Heart right ventricle (tissue), 16 donors: ENCODE measurements at regions not wholly inside any gene's neighbourhood (a gene's known extent, or its start where the extent isn't known, plus 50 kb on each side); places are given as distances from the start of the nearest gene placed in this dataset.
A peak's percentile ranks its signal among the peaks of the same experiment; 100 is the strongest.

ENCODE experiments used
- ATAC-seq, 8 donors: fragments of 200-7000 bp; cut with Tn5 transposase; one replicate each; pipeline ENCODE4 v1.9.1; 2020; ENCODE audit warnings: mild to moderate bottlenecking in 8 of 8, moderate library complexity in 8 of 8, moderate number of reproducible peaks in 1 of 8
- DNase-seq, 2 donors: peaks; one replicate each; pipeline ENCODE4 v3.0.0-alpha.2; 2020
- H3K27ac ChIP-seq, 10 donors: fragments of 200-600 bp; sonication (generic) in 2 of 10; one replicate each; pipeline versions ENCODE4 v1.5.0 to v1.8.0; 2020 to 2022; ENCODE audit warnings: mild to moderate bottlenecking in 3 of 10
- H3K27me3 ChIP-seq, 7 donors: fragments of 200-600 bp; one replicate each; pipeline ENCODE4 v1.8.0; 2021 to 2022; ENCODE audit warnings: mild to moderate bottlenecking in 2 of 7
- H3K36me3 ChIP-seq, 9 donors: fragments of 200-600 bp; sonication (generic) in 1 of 9; one replicate each; pipeline versions ENCODE4 v1.5.0 to v1.8.0; 2020 to 2022; ENCODE audit warnings: mild to moderate bottlenecking in 2 of 9
- H3K4me1 ChIP-seq, 9 donors: fragments of 200-600 bp; sonication (generic) in 1 of 9; one replicate each; pipeline versions ENCODE4 v1.5.0 to v1.8.0; 2020 to 2022; ENCODE audit warnings: mild to moderate bottlenecking in 4 of 9
- H3K4me3 ChIP-seq, 10 donors: fragments of 200-600 bp; sonication (generic) in 2 of 10; one replicate each; pipeline versions ENCODE4 v1.5.0 to v1.8.0; 2020 to 2022; ENCODE audit warnings: mild to moderate bottlenecking in 7 of 10, moderate library complexity in 2 of 10
- H3K9me3 ChIP-seq, 11 donors: fragments of 200-600 bp in 10 of 11; sonication (generic) in 2 of 11; one replicate each; pipeline versions ENCODE4 v1.5.0 to v1.8.0; 2013 to 2022; ENCODE audit warnings: mild to moderate bottlenecking in 2 of 11, control low read depth in 1 of 11, moderate library complexity in 1 of 11
- WGBS, 2 donors: extraction: QIAGEN DNeasy Blood & Tissue Kit; methylation state at CpG; one replicate each; pipeline ENCODE4 v1.1.7; 2013; ENCODE audit warnings: inconsistent platforms in 1 of 2; 5-methylcytosine and 5-hydroxymethylcytosine counted together
- intact Hi-C, 10 donors: fragments of 100-400 bp; cut with DNase I; formaldehyde crosslinking; loops; one replicate each; pipeline versions ENCODE4 v1.11.1 to v1.14.2; 2022
- TF ChIP-seq, protein P1 (sequence below), 9 donors: fragments of 200-600 bp; sonication (generic) in 2 of 9; IDR thresholded peaks; one replicate each; pipeline versions ENCODE4 v1.5.0 to v1.8.0; 2021 to 2022; ENCODE audit warnings: antibody characterized with exemption in 9 of 9, mild to moderate bottlenecking in 5 of 9, moderate library complexity in 1 of 9
- donor health status: Arrhythmogenic right ventricular cardiomyopathy.
- donor health status: ischemic (EF 13 %, LVEDD 7.1; RV severe dilation, severe dysfunction).
- donor health status: healthy with polysubstance abuse.
- donor health status: DM: no; HTN: yes; CAD: no.
- donor health status: DM: no; HTN: no; CAD: no.
- donor health status: ischemic (EF 25% LVEDD 6.9; RV normal size, moderate dysfunction).
- donor health status: ischemic (EF 25% LVEDD 5.7; RV mildly dilated, moderate dysfunction).
- donor health status: healthy.
- donor health status: DM: yes; HTN: yes; CAD: no.
- donor health status: Ischemic cardiomyopathy.
- donor health status: ischemic (EF 35%, LVEDD 5.7; RV mildly dilated, moderate dysfunction).
- donor health status: nonischemic (EF 11% LVEDD 7.7; RV severe dilation, severe dysfunction).
- donor health status: DM: yes; HTN: yes; CAD: no.
- donor health status: PGD.
- donor health status: ischemic (EF 29% LVEDD 5.4; RV normal size, mild dysfunction).
- donor health status: nonischemic (EF 23%, LVEDD 6.1; RV moderate dilation, normal function).

GRCh38 chr18:29169599-29169998, 992.7 kb upstream of the CDH2 start:
- H3K27ac ChIP-seq, result no peak overlapping the region
- no peak for DNase-seq
- intact Hi-C loops, result no loop called here
- ATAC-seq, result no peak
- H3K27me3 ChIP-seq, result no peaks in the 10 kb centered on the region
- no peaks in the 10 kb centered on the region for H3K36me3 ChIP-seq
- peaks cover 0 to 6% (median 0%) of the 10 kb centered on the region in 9 donors for H3K4me1 ChIP-seq
- TF ChIP-seq, protein P1, sequence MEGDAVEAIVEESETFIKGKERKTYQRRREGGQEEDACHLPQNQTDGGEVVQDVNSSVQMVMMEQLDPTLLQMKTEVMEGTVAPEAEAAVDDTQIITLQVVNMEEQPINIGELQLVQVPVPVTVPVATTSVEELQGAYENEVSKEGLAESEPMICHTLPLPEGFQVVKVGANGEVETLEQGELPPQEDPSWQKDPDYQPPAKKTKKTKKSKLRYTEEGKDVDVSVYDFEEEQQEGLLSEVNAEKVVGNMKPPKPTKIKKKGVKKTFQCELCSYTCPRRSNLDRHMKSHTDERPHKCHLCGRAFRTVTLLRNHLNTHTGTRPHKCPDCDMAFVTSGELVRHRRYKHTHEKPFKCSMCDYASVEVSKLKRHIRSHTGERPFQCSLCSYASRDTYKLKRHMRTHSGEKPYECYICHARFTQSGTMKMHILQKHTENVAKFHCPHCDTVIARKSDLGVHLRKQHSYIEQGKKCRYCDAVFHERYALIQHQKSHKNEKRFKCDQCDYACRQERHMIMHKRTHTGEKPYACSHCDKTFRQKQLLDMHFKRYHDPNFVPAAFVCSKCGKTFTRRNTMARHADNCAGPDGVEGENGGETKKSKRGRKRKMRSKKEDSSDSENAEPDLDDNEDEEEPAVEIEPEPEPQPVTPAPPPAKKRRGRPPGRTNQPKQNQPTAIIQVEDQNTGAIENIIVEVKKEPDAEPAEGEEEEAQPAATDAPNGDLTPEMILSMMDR (IDR thresholded peaks at IDR 0.05), result no peak
- peaks cover 0 to 4% (median 0%) of the 10 kb centered on the region in 11 donors for H3K9me3 ChIP-seq
- no peak overlapping the region for H3K4me3 ChIP-seq

DNA sequence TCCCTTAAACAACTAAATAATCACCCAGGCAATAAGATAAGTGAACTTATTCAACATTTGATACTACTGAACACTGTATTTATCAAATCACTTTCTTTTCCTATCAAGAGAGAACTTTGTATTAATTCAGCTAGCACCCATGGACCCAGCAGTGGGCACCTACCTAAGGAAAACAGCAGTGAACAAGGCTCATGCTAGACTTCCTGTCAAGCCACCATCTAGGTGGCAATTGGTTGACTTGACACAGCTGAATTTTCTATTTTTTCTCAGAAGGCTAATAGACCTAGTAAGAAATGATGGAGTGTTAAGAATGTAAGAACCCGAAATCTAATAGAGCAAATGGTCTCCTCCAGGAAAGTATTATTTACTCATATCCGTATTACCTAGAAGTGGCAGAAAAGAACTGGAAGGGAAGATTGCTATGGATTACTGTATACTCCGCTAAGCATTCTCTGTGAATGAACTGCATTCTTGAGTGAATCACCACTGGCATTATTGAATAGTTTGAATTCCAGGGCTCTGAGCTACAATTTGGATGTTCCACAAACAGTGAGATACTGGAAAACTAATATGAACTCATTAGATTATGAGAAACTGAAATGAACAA, 988.2 kb upstream of the CDH2 start:
- ATAC-seq (peak in 5 of 8 donors; percentile 29 to 80 (median 74)), DNase-seq (no peak)
- peaks cover 0 to 4% (median 0%) of the 10 kb centered on the region in 11 donors for H3K9me3 ChIP-seq
- TF ChIP-seq, protein P1 (IDR thresholded peaks at IDR 0.05), result no peak
- peak overlapping the region in 5 of 10 donors; percentile 22 to 61 (median 35) for H3K27ac ChIP-seq
- 71 to 80% methylated on average over 3 of the region's 3 CpGs for WGBS, 2 donors
- no peaks in the 10 kb centered on the region for H3K36me3 ChIP-seq
- intact Hi-C loops, result no loop called here
- no peaks in the 10 kb centered on the region for H3K27me3 ChIP-seq
- H3K4me1 ChIP-seq, result peaks cover 0 to 6% (median 0%) of the 10 kb centered on the region in 9 donors
- no peak overlapping the region for H3K4me3 ChIP-seq

GRCh38 chr18:29164020-29164706, 987.2 kb upstream of the CDH2 start:
- Histone ChIP-seq H3K4me1 (peaks cover 0 to 6% (median 0%) of the 10 kb centered on the region in 9 donors), H3K27me3 (no peaks in the 10 kb centered on the region), H3K4me3 (no peak overlapping the region), H3K9me3 (peaks cover 0 to 4% (median 0%) of the 10 kb centered on the region in 11 donors), H3K36me3 (no peaks in the 10 kb centered on the region), H3K27ac (peak overlapping the region in 5 of 10 donors; percentile 32 to 61 (median 42))
- intact Hi-C loops, result no loop called here
- DNase-seq (no peak), ATAC-seq (peak in 7 of 8 donors; percentile 27 to 91 (median 82))
- WGBS, 2 donors, result 50 to 61% methylated on average over 1 of the region's 1 CpG
- TF ChIP-seq, protein P1 (IDR thresholded peaks at IDR 0.05), result no peak

DNA sequence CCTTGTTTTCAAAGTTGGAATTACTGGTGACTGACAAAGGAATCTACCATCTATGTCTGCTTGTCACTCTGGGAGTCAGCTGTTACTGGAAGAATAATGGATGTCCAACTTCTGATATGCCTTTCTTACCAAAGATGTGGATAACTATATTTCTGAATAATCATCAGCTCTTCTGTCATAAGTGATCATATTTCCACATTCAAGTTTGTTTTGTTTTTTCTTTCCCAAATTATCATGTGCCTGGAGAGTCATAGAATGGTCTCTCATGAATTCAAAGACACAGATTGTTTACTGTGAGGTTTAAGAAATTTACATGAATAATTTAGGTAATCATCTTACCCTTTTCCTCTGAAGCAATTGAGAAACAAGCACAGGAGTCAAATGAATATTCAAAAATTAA, 986.7 kb upstream of the CDH2 start:
- Histone ChIP-seq H3K4me1 (peaks cover 0 to 6% (median 0%) of the 10 kb centered on the region in 9 donors), H3K36me3 (no peaks in the 10 kb centered on the region), H3K4me3 (no peak overlapping the region), H3K27ac (peak overlapping the region in 4 of 10 donors; percentile 7 to 61 (median 38)), H3K9me3 (peaks cover 0 to 3% (median 0%) of the 10 kb centered on the region in 11 donors), H3K27me3 (no peaks in the 10 kb centered on the region)
- intact Hi-C loops, result no loop called here
- no peak for ATAC-seq
- TF ChIP-seq, protein P1 (IDR thresholded peaks at IDR 0.05), result no peak
- no peak for DNase-seq
